OCI-LY3 (cell line): ENCODE measurements at regions not wholly inside any gene's neighbourhood (a gene's known extent, or its start where the extent isn't known, plus 50 kb on each side); places are given as distances from the start of the nearest gene placed in this dataset.

Experiments used
- EZH2phosphoT487 ChIP-seq: fragments of 200-600 bp; shearing (Covaris generic); IDR thresholded peaks from 2 replicates; pipeline ENCODE4 v1.6.1; 2018; ENCODE audit warnings: antibody characterized with exemption, mixed run types, low read depth
- TF ChIP-seq, protein P1 (sequence below): fragments of 200-600, 300-600 bp; sonication (generic); IDR thresholded peaks from 2 replicates; pipeline ENCODE4 v1.5.1; 2014; ENCODE audit warnings: antibody characterized with exemption, low read length, low read depth

DNA sequence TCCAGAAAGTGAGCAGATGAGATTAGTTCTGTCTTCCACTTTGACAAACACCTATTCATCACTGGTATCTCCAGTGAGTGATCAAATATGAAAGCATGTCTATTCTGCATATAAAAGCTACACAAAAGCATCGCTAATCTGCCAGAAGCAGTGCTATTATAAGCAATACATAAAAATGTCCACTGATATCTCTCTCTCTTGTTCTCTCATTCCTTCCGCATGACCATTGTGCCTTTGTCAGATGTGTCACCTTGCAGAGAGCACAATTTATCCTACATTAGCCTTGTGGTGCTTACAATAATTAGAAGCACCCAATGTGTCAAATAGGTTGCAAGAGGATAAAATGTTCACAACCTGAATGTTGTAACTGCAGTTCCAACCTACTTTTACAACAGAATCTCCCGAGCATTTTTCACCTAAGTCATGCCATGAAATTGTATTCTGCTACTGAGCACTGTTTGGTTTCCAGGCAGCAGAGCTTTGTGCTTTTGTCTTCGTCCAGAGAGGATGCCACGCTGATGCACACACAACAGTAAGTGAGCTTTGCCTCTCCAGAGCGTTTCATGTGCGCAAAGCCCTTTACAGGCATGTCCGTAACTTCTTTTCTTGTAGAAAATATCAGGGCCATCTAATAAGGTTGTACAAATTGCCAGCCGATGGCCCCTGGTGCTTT is 198.7 kb upstream of the PLD5 start:
- TF ChIP-seq EZH2phosphoT487: no peak
- TF ChIP-seq, protein P1, sequence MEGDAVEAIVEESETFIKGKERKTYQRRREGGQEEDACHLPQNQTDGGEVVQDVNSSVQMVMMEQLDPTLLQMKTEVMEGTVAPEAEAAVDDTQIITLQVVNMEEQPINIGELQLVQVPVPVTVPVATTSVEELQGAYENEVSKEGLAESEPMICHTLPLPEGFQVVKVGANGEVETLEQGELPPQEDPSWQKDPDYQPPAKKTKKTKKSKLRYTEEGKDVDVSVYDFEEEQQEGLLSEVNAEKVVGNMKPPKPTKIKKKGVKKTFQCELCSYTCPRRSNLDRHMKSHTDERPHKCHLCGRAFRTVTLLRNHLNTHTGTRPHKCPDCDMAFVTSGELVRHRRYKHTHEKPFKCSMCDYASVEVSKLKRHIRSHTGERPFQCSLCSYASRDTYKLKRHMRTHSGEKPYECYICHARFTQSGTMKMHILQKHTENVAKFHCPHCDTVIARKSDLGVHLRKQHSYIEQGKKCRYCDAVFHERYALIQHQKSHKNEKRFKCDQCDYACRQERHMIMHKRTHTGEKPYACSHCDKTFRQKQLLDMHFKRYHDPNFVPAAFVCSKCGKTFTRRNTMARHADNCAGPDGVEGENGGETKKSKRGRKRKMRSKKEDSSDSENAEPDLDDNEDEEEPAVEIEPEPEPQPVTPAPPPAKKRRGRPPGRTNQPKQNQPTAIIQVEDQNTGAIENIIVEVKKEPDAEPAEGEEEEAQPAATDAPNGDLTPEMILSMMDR: no peak
